ENCODE measurements at regions not wholly inside any gene's neighbourhood (a gene's known extent, or its start where the extent isn't known, plus 50 kb on each side); places are given as distances from the start of the nearest gene placed in this dataset.

GRCh38 chr5:172581315-172581714 lies 59.7 kb upstream of the NEURL1B start:
- TF ChIP-seq POLR2AphosphoS5 (IDR thresholded peaks at IDR 0.05) = no peak
- TF ChIP-seq, protein P1, sequence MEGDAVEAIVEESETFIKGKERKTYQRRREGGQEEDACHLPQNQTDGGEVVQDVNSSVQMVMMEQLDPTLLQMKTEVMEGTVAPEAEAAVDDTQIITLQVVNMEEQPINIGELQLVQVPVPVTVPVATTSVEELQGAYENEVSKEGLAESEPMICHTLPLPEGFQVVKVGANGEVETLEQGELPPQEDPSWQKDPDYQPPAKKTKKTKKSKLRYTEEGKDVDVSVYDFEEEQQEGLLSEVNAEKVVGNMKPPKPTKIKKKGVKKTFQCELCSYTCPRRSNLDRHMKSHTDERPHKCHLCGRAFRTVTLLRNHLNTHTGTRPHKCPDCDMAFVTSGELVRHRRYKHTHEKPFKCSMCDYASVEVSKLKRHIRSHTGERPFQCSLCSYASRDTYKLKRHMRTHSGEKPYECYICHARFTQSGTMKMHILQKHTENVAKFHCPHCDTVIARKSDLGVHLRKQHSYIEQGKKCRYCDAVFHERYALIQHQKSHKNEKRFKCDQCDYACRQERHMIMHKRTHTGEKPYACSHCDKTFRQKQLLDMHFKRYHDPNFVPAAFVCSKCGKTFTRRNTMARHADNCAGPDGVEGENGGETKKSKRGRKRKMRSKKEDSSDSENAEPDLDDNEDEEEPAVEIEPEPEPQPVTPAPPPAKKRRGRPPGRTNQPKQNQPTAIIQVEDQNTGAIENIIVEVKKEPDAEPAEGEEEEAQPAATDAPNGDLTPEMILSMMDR (IDR thresholded peaks at IDR 0.05) = no peak
